Astrocyte of the spinal cord (primary cell): ENCODE measurements at regions not wholly inside any gene's neighbourhood (a gene's known extent, or its start where the extent isn't known, plus 50 kb on each side); places are given as distances from the start of the nearest gene placed in this dataset.
A peak's percentile ranks its signal among the peaks of the same experiment; 100 is the strongest.

Source experiments
- DNase-seq: peaks from one replicate; pipeline ENCODE4 v3.0.0; 2011; ENCODE audit warnings: low read depth, low spot score
- H3K4me3 ChIP-seq: 2 replicates; pipeline ENCODE4 v1.5.1; 2011; ENCODE audit warnings: low read depth, mild to moderate bottlenecking, low read length, moderate library complexity
- in situ Hi-C: cut with HindIII; loops from 2 replicates; pipeline ENCODE4 v1.10.0; 2017; ENCODE audit warnings: low sequenced_read_pairs
- TF ChIP-seq, protein P1 (sequence below): IDR thresholded peaks from 2 replicates; pipeline ENCODE4 v1.5.1; 2012; ENCODE audit warnings: low read depth, mild to moderate bottlenecking, low read length, inconsistent platforms

- H3K4me3 ChIP-seq, result no peak overlapping the region
- TF ChIP-seq, protein P1, sequence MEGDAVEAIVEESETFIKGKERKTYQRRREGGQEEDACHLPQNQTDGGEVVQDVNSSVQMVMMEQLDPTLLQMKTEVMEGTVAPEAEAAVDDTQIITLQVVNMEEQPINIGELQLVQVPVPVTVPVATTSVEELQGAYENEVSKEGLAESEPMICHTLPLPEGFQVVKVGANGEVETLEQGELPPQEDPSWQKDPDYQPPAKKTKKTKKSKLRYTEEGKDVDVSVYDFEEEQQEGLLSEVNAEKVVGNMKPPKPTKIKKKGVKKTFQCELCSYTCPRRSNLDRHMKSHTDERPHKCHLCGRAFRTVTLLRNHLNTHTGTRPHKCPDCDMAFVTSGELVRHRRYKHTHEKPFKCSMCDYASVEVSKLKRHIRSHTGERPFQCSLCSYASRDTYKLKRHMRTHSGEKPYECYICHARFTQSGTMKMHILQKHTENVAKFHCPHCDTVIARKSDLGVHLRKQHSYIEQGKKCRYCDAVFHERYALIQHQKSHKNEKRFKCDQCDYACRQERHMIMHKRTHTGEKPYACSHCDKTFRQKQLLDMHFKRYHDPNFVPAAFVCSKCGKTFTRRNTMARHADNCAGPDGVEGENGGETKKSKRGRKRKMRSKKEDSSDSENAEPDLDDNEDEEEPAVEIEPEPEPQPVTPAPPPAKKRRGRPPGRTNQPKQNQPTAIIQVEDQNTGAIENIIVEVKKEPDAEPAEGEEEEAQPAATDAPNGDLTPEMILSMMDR, result no peak
- in situ Hi-C loops, result no loop called here
- no peak for DNase-seq
These were observed 280.8 kb upstream of the GRIA1 start for GRCh38 chr5:153209687-153210086.

GRCh38 chr5:153211076-153211475 is 279.4 kb upstream of the GRIA1 start:
- DNase-seq, result no peak
- H3K4me3 ChIP-seq, result no peak overlapping the region
- in situ Hi-C loops, result no loop called here
- TF ChIP-seq, protein P1, result no peak

- no peak for DNase-seq
- TF ChIP-seq, protein P1, result no peak
- in situ Hi-C loops, result no loop called here
- H3K4me3 ChIP-seq, result no peak overlapping the region
These were observed 278.0 kb upstream of the GRIA1 start for GRCh38 chr5:153212471-153212870.

- no peak overlapping the region for H3K4me3 ChIP-seq
- DNase-seq, result peak; percentile 51
- TF ChIP-seq, protein P1, result no peak
- in situ Hi-C loops, result no loop called here
These were observed 267.5 kb upstream of the GRIA1 start for GRCh38 chr5:153222936-153223335.

GRCh38 chr5:153223376-153223775 is 267.1 kb upstream of the GRIA1 start:
- no peak for DNase-seq
- no peak overlapping the region for H3K4me3 ChIP-seq
- TF ChIP-seq, protein P1, result no peak
- in situ Hi-C loops, result no loop called here

DNA sequence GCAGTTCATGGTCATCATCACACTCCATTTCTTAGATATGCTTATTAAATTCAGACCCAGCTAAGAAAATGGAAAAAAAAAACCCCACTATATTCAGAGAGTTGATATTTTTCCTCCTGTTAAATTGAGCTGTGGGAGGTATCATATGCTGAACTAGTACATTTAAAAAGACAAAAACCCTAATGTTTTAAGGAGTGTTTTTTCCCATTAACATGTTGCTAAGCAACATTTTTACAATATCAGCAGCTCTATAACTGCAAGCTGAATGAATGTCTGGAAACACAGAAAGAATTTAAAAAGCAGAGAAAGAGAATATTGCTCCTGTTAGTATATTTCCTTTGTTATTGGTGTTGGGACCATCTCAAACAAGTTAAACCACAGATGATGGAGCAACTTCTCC is 265.8 kb upstream of the GRIA1 start:
- DNase-seq, result no peak
- H3K4me3 ChIP-seq, result no peak overlapping the region
- TF ChIP-seq, protein P1, result no peak
- in situ Hi-C loops, result no loop called here

GRCh38 chr5:153233933-153234332 is 256.5 kb upstream of the GRIA1 start:
- no peak for DNase-seq
- H3K4me3 ChIP-seq, result no peak overlapping the region
- TF ChIP-seq, protein P1, result no peak
- in situ Hi-C loops, result no loop called here
